ENCODE measurements at regions not wholly inside any gene's neighbourhood (a gene's known extent, or its start where the extent isn't known, plus 50 kb on each side); places are given as distances from the start of the nearest gene placed in this dataset.

DNA sequence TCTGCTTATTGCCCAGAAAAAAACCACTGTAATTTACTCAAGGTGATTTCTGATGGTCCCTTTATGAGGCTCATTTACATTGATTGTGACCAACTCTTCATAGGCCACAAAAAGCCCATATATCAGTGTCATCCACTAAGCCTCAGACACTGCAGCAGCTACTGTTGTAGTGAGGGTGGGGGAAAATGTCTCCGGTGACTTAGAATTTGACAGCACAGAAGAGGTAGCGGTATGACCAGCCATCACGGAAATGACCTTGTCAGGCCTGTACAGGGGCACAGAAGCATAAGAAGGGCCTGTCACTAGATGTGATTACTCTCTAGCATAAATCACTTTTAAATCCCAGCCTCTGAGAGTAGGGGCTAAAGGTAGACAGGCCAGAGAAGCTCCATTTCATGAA lies 190.3 kb downstream of the PAX3 start:
- no peak for TF ChIP-seq EZH2 (IDR thresholded peaks at IDR 0.05; ENCODE audit: borderline replicate concordance, low read length)
- no peak for TF ChIP-seq CTCF (IDR thresholded peaks at IDR 0.05; ENCODE audit: low read length)
